ENCODE measurements at regions not wholly inside any gene's neighbourhood (a gene's known extent, or its start where the extent isn't known, plus 50 kb on each side); places are given as distances from the start of the nearest gene placed in this dataset.
"Not testable (repeated sequence)": the region's sequence is repeated elsewhere in the genome, so short reads cannot be mapped to it uniquely, and the experiment has no call there.

DNA sequence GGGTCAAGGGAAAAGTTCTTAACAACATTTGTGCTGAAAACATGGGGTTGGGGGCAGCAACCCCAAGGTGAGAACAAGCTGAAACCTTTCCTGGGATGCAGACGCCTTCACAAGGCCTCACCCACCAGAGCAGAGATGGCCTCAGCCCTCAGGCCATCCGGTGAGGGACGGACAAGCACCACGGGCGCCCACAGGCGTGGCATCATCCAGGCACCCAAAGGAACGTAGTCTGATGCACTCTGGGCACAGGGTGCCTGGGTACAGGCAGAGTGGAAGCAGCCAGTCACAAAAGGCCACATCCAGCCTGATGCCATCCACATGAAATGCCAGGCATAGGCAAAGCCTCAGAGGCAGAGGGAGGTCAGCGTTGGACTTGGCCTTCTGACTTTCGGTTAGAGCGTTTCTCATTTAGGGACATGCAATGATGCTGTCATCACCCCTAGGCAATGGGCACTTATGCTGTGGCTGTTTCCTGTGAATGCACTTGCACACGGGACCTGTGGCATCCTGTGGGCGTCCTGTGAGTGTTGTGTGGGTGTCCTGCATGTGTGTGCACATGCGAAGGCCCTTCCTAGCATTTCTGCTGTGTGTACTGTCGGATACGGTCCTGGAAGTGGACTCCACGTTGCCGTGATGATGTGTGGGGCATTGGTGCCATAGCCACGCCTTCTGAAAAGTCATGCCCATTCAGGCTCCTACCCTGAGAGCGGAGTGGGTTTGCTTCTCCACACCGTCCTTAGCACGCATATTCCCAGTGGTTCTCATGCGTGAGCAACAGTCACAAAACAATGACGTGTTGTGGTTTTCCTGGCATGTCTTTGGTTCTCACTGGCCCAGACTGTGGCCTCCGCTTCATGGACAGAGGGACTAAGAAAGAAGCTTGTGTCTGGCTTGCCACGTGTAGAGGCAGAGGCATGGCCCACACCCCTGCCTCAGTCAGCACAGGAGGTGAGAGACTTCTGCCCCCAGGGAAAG, 52.7 kb upstream of the ZNF469 start:
- no peak for FAIRE-seq
- TF ChIP-seq, protein P1, sequence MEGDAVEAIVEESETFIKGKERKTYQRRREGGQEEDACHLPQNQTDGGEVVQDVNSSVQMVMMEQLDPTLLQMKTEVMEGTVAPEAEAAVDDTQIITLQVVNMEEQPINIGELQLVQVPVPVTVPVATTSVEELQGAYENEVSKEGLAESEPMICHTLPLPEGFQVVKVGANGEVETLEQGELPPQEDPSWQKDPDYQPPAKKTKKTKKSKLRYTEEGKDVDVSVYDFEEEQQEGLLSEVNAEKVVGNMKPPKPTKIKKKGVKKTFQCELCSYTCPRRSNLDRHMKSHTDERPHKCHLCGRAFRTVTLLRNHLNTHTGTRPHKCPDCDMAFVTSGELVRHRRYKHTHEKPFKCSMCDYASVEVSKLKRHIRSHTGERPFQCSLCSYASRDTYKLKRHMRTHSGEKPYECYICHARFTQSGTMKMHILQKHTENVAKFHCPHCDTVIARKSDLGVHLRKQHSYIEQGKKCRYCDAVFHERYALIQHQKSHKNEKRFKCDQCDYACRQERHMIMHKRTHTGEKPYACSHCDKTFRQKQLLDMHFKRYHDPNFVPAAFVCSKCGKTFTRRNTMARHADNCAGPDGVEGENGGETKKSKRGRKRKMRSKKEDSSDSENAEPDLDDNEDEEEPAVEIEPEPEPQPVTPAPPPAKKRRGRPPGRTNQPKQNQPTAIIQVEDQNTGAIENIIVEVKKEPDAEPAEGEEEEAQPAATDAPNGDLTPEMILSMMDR (IDR thresholded peaks at IDR 0.05; ENCODE audit: insufficient read depth, missing control alignments) = no peak
- DNase-seq (ENCODE audit: insufficient read length, low spot score) = no peak

DNA sequence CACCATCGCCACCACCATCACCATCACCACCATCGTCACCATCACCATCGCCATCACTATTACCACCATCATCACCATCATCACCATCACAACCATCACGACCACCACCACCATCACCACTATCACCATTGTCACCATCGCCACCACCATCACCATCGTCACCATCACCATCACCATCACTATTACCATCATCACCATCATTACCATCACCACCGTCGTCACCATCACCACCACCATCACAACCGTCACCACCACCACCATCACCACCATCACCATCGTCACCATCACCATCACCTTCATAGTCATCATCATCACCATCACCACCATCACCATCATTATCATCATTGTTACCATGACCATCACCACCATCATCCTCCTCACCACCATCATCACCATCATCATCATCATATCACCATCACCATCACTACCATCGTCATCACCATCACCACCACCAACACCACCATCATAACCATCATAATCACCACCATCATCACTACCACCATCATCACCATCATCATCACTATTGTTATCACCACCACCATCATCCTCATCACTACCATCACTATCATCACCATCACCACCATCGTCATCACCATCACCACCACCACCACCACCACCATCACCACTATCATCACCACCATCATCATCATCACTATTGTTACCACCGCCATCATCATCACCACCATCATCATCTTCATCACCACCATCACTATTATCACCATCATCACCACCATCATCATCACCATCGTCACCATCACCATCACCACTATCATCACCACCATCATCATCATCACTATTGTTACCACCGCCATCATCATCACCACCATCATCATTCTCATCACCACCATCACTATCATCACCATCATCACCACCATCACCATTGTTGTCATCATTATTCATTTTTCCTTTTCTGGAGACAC, 51.5 kb upstream of the ZNF469 start:
- no peak for FAIRE-seq
- TF ChIP-seq, protein P1 (IDR thresholded peaks at IDR 0.05; ENCODE audit: insufficient read depth, missing control alignments) = no peak

DNA sequence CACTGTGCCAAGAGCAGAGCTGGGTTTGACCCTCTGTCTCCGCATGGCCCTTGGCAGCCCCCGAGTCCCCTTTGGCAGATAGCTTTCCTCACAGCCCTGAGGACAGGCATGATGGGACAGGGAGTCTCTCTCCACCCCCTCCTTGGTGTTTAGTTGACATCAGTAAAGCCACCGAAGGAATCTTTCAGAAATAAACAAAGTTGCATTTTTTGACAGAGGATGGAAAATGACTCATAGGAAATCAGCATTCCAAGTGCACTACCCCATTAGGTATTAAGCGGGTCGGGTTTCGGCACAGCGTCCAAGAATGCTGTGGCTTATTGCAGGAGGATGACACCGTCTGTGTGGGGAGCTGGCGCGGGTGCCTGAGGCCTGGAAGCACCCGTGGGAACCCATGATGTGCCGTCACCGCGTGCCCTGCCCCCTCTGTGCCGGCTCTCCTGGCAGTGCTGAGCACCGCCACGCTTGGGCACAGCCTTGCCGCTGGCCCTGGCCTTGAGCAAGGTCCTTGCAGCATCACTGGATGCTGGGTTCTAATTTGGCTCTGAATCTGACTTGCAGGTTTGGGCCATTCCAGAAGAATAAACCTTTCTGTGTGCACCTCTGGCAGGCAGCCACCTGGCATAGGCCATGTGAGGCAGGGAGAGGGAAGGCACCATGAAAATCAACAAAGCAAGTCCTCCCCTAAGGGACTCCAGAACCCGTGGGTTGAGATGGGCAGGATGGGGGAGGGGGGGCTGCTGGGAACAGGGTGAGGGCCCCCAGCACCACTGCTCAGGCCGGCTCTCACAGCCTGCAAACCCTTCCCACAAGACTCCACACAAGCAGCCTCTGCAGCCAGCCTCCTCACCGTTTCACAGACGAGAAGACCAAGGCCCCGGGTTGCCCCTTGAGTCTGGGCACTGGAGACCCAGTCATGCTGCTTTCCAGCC, 50.5 kb upstream of the ZNF469 start:
- DNase-seq (ENCODE audit: insufficient read length, low spot score) (no peak), FAIRE-seq (no peak)
- TF ChIP-seq, protein P1 (IDR thresholded peaks at IDR 0.05; ENCODE audit: insufficient read depth, missing control alignments) = no peak

More for the DNA sequence above, 51.5 kb upstream of the ZNF469 start:
- DNase-seq (ENCODE audit: insufficient read length, low spot score) = no peak

DNA sequence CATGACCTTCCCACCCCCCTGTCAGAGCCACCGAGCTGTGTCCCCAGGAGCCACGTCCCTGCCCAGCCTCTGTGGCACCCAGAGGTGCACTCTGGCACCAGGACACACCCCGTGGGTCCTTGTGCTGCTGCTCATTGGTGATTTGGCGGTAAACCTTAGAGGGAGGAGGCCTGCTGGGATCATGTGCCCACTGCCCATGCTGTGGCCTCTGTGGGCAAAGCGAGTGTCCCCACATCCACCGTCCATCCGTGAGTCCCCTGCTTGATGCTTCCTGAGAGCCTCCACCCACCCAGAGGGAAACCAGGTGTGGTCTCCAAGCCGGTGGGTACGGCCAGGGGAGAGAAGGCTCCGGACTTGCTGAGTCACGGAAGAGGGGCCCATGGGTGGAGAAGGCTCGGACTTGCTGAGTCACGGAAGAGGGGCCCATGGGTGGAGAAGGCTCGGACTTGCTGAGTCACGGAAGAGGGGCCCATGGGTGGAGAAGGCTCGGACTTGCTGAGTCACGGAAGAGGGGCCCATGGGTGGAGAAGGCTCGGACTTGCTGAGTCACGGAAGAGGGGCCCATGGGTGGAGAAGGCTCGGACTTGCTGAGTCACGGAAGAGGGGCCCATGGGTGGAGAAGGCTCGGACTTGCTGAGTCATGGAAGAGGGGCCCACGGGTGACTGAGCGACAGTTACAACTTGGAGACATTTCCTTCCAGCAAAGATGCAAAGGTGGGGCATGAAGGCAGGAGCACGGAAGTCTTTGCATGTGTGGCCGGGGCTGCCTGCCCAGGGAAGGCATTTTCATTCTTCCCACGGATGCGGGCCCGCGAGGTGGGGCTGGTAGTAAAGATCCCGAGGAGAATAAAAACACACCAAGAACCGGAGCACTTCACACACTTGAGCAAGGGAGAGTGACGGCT, 49.6 kb upstream of the ZNF469 start:
- not testable (repeated sequence) for FAIRE-seq; DNase-seq (ENCODE audit: insufficient read length, low spot score)

Data from D721Med (cell line).